Stomach (tissue), 8 donors: ENCODE measurements at regions not wholly inside any gene's neighbourhood (a gene's known extent, or its start where the extent isn't known, plus 50 kb on each side); places are given as distances from the start of the nearest gene placed in this dataset.
"Not testable (repeated sequence)": the region's sequence is repeated elsewhere in the genome, so short reads cannot be mapped to it uniquely, and the experiment has no call there.

Experiments used
- DNase-seq, 2 donors: peaks; one replicate each; pipeline versions ENCODE4 v3.0.0 to v3.0.0-alpha.2; 2013 to 2019
- H3K27ac ChIP-seq, 5 donors: fragments of 200-600 bp in 4 of 5; sonication (generic) in 4 of 5; one replicate each; pipeline ENCODE4 v1.5.1; 2013 to 2019; ENCODE audit warnings: mild to moderate bottlenecking in 1 of 5, moderate library complexity in 1 of 5
- H3K27me3 ChIP-seq, 3 donors: fragments of 200-600 bp; sonication (generic); one replicate each; pipeline ENCODE4 v1.5.1; 2017 to 2019; ENCODE audit warnings: mixed run types in 1 of 3
- H3K36me3 ChIP-seq, 4 donors: fragments of 200-600 bp; sonication (generic); 1 replicate in 3 of 4; 2 replicates in 1 of 4; pipeline ENCODE4 v1.5.1; 2016 to 2019
- H3K4me1 ChIP-seq, 4 donors: fragments of 200-600 bp; sonication (generic); one replicate each; pipeline ENCODE4 v1.5.1; 2016 to 2019
- H3K4me3 ChIP-seq, 4 donors: fragments of 200-600 bp; sonication (generic) in 3 of 4; one replicate each; pipeline ENCODE4 v1.5.1; 2016 to 2019; ENCODE audit warnings: mild to moderate bottlenecking in 1 of 4
- H3K9me3 ChIP-seq, 4 donors: fragments of 200-600 bp; sonication (generic); one replicate each; pipeline ENCODE4 v1.5.1; 2016 to 2019
- EP300 ChIP-seq: sonication (generic); formaldehyde crosslinking; IDR thresholded peaks from one replicate; pipeline ENCODE4 v1.6.1; 2017; ENCODE audit warnings: antibody characterized with exemption
- POLR2A ChIP-seq, 4 donors: fragments of 450-650 bp; IDR thresholded peaks; one replicate each; pipeline ENCODE4 v1.6.1; 2016; ENCODE audit warnings: antibody characterized with exemption in 4 of 4, control low read depth in 2 of 4, mild to moderate bottlenecking in 1 of 4, moderate library complexity in 1 of 4
- POLR2AphosphoS5 ChIP-seq, 3 donors: sonication (generic); formaldehyde crosslinking; IDR thresholded peaks; one replicate each; pipeline ENCODE4 v1.6.1; 2016; ENCODE audit warnings: antibody characterized with exemption in 3 of 3
- WGBS, 5 donors: extraction: QIAGEN DNeasy Blood & Tissue Kit in 3 of 5; methylation state at CpG; one replicate each; pipeline versions ENCODE4 v1.1.5 to v1.1.7; 2013 to 2018; 5-methylcytosine and 5-hydroxymethylcytosine counted together
- intact Hi-C: fragments of 100-400 bp; cut with DNase I; formaldehyde crosslinking; loops from one replicate; pipeline ENCODE4 v1.15.1; 2023; ENCODE audit warnings: low total_unique reads
- TF ChIP-seq, protein P1 (sequence below), 7 experiments: fragments of 450-650 bp in 4 of 7; fragments of 200-600 bp in 3 of 7; sonication (generic) in 3 of 7; IDR thresholded peaks; one replicate each; pipeline ENCODE4 v1.5.1; 2016 to 2019; ENCODE audit warnings: antibody characterized with exemption in 7 of 7, control low read depth in 2 of 7, mild to moderate bottlenecking in 1 of 7
- donor health status: healthy with polysubstance abuse.
- donor health status: Bipolar disorder and iron deficiency.
- donor health status: healthy.

DNA sequence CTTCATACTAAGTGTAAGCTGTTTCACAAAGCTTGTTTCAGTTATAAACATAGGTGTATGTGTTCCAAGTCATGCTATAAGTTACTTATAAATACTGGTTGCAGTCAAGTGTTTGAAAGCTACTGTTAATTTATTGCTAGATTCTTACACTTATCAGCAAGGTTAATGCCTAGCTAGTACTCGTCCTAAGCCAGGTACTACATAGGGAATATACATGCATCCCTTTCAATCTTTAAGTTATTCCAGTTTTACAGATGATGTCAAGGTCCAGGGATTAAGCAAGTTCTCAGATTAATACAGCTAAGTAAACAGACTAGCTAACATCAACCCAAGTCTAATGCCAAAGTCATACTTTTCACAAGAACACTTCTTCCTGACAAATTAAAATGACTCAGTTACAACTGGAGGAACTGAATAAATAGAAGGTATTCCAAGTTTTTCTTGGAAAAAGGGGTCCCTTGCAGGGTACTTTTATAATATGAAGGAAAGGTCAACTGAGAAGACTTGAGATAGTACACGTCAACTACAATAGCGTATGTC is 652.2 kb upstream of the USP24 start:
- Histone ChIP-seq H3K27ac (no peak overlapping the region), H3K9me3 (no peaks in the 10 kb centered on the region), H3K36me3 (no peaks in the 10 kb centered on the region), H3K4me1 (no peaks in the 10 kb centered on the region), H3K27me3 (no peaks in the 10 kb centered on the region), H3K4me3 (no peak overlapping the region)
- intact Hi-C loops, result no loop called here
- 77 to 87% (median 80%) methylated on average over 3 of the region's 3 CpGs for WGBS, 5 donors
- TF ChIP-seq POLR2A (IDR thresholded peaks at IDR 0.05) (no peak), EP300 (no peak), POLR2AphosphoS5 (IDR thresholded peaks at IDR 0.05) (no peak)
- TF ChIP-seq, protein P1, sequence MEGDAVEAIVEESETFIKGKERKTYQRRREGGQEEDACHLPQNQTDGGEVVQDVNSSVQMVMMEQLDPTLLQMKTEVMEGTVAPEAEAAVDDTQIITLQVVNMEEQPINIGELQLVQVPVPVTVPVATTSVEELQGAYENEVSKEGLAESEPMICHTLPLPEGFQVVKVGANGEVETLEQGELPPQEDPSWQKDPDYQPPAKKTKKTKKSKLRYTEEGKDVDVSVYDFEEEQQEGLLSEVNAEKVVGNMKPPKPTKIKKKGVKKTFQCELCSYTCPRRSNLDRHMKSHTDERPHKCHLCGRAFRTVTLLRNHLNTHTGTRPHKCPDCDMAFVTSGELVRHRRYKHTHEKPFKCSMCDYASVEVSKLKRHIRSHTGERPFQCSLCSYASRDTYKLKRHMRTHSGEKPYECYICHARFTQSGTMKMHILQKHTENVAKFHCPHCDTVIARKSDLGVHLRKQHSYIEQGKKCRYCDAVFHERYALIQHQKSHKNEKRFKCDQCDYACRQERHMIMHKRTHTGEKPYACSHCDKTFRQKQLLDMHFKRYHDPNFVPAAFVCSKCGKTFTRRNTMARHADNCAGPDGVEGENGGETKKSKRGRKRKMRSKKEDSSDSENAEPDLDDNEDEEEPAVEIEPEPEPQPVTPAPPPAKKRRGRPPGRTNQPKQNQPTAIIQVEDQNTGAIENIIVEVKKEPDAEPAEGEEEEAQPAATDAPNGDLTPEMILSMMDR (IDR thresholded peaks at IDR 0.05), result no peak
- no peak for DNase-seq

DNA sequence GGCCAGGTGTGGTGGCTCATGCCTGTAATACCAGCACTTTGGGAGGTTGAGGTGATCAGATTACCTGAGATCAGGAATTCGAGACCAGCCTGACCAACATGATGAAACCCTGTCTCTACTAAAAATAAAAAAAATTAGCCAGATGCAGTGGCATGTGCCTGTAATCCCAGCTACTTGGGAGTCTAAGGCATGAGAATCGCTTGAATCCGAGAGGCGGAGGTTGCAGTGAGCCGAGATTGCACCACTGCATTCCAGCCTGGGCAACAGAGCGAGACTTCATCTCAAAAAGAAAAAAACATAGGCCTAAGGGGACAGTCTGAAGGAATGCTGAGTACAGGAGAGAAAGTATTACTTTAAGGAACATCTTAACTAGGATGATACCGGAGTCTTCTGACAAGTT is 650.6 kb upstream of the USP24 start:
- DNase-seq, H3K4me3 ChIP-seq, H3K36me3 ChIP-seq, intact Hi-C loops, H3K27me3 ChIP-seq, H3K27ac ChIP-seq, H3K9me3 ChIP-seq, H3K4me1 ChIP-seq: not testable (repeated sequence)
- WGBS, 5 donors, result 92 to 95% (median 94%) methylated on average over 7 of the region's 7 CpGs

DNA sequence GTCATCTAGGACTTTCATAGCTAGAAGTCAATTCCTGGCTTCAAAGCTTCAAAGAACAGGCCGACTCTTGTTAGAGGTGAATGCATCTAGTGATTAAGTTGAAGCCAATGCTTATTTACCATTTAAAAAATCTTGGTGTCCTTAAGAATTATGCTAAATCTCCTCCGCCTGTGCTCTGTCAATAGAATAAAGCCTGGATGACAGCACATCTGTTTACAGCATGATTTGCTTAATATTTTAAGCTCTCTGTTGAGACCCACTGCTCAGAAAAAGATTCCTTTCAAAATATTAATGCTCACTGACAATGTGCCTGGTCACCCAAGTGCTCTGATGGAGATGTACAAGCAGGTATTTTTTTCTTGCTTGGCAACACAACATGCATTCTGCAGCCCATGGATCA is 649.1 kb upstream of the USP24 start:
- H3K36me3 ChIP-seq, result no peaks in the 10 kb centered on the region
- no peaks in the 10 kb centered on the region for H3K9me3 ChIP-seq
- intact Hi-C loops, result no loop called here
- TF ChIP-seq, protein P1 (IDR thresholded peaks at IDR 0.05), result no peak
- TF ChIP-seq POLR2A (IDR thresholded peaks at IDR 0.05) (no peak), POLR2AphosphoS5 (IDR thresholded peaks at IDR 0.05) (no peak), EP300 (no peak)
- no peaks in the 10 kb centered on the region for H3K27me3 ChIP-seq
- no peak overlapping the region for H3K27ac ChIP-seq
- H3K4me3 ChIP-seq, result no peak overlapping the region
- no peaks in the 10 kb centered on the region for H3K4me1 ChIP-seq
- WGBS, 5 donors, result 82 to 89% (median 86%) methylated on average over 2 of the region's 2 CpGs
- DNase-seq, result no peak

DNA sequence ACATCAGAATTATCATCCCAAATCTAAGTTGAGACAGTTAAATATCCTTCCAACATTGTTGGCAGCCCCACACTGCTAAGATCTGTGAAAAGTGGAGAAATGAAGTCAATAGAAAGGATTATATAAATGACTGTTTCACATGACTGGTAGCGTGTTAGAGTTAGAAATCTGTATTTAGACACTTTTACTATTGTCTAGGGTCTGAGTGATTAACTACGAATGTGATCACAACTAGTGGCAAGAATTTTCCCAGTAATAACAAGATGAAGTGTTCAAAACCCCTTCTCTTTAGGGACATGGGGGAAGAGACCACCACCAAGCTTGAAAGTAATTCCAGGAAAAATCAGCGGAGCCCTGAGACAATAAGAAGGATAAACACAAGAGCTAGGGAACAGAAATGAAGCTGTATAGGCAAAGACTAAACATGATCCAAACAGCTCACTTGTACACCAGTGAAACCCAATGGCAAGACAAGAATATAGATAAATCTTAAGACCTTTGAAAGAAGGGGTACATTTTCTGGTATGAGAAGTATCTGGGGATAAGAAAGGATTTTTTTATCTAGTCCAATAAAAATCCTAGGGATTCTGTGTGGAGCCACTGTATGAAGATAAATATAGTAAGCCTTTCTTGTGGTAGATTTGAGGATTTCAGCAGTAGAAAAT is 646.6 kb upstream of the USP24 start:
- Histone ChIP-seq H3K9me3 (no peaks in the 10 kb centered on the region), H3K36me3 (no peaks in the 10 kb centered on the region), H3K27me3 (no peaks in the 10 kb centered on the region), H3K4me1 (no peaks in the 10 kb centered on the region), H3K27ac (no peak overlapping the region), H3K4me3 (no peak overlapping the region)
- TF ChIP-seq EP300 (no peak), POLR2A (IDR thresholded peaks at IDR 0.05) (no peak), POLR2AphosphoS5 (IDR thresholded peaks at IDR 0.05) (no peak)
- TF ChIP-seq, protein P1 (IDR thresholded peaks at IDR 0.05), result no peak
- no peak for DNase-seq
- WGBS, 5 donors, result 75 to 90% (median 83%) methylated on average over 3 of the region's 3 CpGs
- intact Hi-C loops, result no loop called here

DNA sequence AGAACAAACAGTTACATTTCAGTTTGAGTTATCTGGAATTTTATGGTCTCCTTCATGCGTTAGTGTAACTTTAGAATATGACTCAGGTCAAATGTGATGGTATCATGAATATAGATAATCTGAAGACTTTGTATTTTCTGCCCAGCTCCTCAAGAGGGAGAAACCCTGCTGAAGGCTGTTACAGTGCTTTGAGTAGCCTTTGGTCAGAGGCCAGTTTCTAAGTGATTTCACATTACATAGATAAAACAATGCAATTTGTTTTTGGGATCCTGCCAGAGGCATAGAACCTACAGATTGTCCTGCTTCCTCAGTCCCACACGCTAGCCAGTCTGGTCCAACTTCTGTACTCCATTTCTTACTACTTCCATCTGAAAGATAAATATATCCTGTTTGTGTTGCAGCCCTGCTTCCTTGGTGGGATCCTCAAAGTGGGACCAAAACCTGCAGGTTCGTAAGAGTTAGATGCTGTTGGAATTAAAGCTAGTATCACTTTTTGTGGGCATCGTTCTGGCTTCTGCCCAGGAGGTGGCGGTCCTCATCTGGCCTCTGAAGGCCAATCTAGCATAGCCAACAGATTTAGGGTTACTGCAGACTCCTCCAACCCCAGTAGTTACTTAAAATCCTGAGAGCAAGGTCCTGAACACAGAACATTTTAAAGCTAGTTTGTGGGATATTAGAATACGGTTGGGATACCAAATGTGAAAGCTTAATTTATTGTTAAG is 645.8 kb upstream of the USP24 start:
- intact Hi-C loops, result no loop called here
- 52 to 77% (median 60%) methylated on average over 6 of the region's 6 CpGs for WGBS, 5 donors
- TF ChIP-seq POLR2AphosphoS5 (IDR thresholded peaks at IDR 0.05), result no peak
- TF ChIP-seq EP300, result no peak
- TF ChIP-seq POLR2A (IDR thresholded peaks at IDR 0.05), result no peak
- TF ChIP-seq, protein P1 (IDR thresholded peaks at IDR 0.05), result no peak
- Histone ChIP-seq H3K4me1 (no peaks in the 10 kb centered on the region), H3K27me3 (no peaks in the 10 kb centered on the region), H3K27ac (no peak overlapping the region), H3K9me3 (no peaks in the 10 kb centered on the region), H3K4me3 (no peak overlapping the region), H3K36me3 (no peaks in the 10 kb centered on the region)
- peak in 1 of 2 donors; percentile 55 for DNase-seq
